Panc1 (cell line): ENCODE measurements at regions not wholly inside any gene's neighbourhood (a gene's known extent, or its start where the extent isn't known, plus 50 kb on each side); places are given as distances from the start of the nearest gene placed in this dataset.

Experiments used
- POLR2AphosphoS5 ChIP-seq: IDR thresholded peaks from 2 replicates; pipeline ENCODE4 v1.6.1; 2012; ENCODE audit warnings: mild to moderate bottlenecking, low read depth, low read length, moderate library complexity
- TCF7L2 ChIP-seq: IDR thresholded peaks from 2 replicates; pipeline ENCODE4 v1.6.1; 2011; ENCODE audit warnings: mild to moderate bottlenecking, low read depth, low read length, inconsistent platforms
- TF ChIP-seq, protein P1 (sequence below): fragments of 450-650 bp; IDR thresholded peaks from 2 replicates; pipeline ENCODE4 v1.5.1; 2017; ENCODE audit warnings: mild to moderate bottlenecking

DNA sequence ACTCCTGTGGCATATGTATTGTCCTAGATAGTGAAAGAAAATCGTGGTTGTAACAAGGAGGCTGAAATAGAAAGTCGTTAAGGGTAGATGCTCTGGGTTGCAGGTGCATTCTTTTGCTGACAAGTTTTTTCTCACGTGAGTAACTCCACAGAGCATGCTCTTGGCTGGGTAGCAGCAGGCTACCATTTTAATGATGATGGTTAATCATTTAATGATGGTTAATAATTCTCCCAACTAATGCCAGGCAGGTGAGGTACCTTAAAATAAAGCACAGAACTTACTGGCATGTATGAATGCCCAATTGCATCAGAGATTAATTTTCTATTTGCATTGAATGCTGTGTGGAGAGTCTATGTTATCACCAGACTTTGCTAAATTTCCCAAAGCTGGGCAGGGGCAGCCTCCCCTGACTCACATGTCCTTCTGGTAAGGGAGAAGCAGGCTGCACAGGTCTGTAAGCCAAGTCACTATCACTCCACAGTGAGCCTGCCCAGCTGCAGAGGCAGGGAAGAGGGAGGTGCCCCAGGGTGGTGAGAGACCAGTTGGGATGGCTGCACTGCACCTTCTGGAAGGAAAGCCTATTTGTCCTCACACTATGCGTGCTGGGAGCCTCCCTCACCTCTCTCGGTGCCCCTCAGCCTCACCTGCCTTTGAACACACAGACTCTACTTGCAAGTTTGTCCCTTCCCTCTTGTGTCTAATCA lies 287.0 kb upstream of the IGFBP3 start:
- TF ChIP-seq, protein P1, sequence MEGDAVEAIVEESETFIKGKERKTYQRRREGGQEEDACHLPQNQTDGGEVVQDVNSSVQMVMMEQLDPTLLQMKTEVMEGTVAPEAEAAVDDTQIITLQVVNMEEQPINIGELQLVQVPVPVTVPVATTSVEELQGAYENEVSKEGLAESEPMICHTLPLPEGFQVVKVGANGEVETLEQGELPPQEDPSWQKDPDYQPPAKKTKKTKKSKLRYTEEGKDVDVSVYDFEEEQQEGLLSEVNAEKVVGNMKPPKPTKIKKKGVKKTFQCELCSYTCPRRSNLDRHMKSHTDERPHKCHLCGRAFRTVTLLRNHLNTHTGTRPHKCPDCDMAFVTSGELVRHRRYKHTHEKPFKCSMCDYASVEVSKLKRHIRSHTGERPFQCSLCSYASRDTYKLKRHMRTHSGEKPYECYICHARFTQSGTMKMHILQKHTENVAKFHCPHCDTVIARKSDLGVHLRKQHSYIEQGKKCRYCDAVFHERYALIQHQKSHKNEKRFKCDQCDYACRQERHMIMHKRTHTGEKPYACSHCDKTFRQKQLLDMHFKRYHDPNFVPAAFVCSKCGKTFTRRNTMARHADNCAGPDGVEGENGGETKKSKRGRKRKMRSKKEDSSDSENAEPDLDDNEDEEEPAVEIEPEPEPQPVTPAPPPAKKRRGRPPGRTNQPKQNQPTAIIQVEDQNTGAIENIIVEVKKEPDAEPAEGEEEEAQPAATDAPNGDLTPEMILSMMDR: no peak
- TF ChIP-seq POLR2AphosphoS5 (no peak), TCF7L2 (no peak)
